Stimulated activated CD8-positive, alpha-beta memory T cell treated with anti-CD3 and anti-CD28 coated beads, Interleukin-15, amount 100 ng/mL, for 1 hour (primary cell): ENCODE measurements at regions not wholly inside any gene's neighbourhood (a gene's known extent, or its start where the extent isn't known, plus 50 kb on each side); places are given as distances from the start of the nearest gene placed in this dataset.
A peak's percentile ranks its signal among the peaks of the same experiment; 100 is the strongest.
"Not testable (repeated sequence)": the region's sequence is repeated elsewhere in the genome, so short reads cannot be mapped to it uniquely, and the experiment has no call there.

Experiments used
- DNase-seq: peaks from one replicate; pipeline ENCODE4 v3.0.0-alpha.2; 2020; ENCODE audit warnings: low read depth

- not testable (repeated sequence) for DNase-seq
These were observed 110.0 kb upstream of the NDUFV2 start for GRCh38 chr18:8992500-8992899.

- DNase-seq: no peak
These were observed 107.9 kb upstream of the NDUFV2 start for GRCh38 chr18:8994603-8995002.

DNA sequence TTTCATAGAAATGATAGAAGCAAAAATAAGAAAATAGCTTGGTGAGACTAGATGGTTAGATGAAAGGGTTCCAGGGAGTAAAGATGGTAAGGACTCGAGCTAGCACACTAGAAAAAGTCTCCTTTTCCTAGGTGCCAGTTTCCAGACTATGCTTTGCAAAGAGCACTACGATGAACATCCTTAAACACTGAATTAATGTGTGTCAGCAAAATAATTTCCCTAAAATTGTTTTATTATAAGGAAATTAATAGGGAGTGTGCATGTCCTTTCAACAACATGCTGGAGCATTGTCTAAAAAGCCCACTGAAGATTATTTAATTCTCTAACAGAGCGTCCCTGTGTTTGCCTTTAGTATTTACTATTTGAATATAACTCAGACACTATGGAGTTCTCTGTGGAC, 107.4 kb upstream of the NDUFV2 start:
- DNase-seq: no peak

GRCh38 chr18:8996771-8997432, 105.6 kb upstream of the NDUFV2 start:
- DNase-seq: no peak

DNA sequence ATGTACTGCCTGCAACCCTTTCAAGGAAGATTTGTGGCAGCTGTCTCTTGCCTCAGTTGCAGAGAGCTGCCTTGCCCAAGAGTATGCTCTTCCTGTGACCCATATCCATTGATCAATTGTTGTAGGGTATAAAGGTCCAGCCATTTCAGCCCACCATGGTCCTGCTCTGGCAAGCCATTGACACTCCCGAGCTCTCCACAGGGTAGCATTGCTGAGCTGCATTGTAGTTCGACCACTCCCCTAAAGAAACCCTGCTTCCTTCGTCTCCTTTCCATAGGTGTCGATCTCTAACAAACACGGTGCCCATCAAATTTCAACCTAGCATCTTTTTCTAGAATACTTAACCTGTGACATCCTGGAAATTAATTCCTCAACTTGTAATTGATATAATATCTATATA, 104.9 kb upstream of the NDUFV2 start:
- no peak for DNase-seq

DNA sequence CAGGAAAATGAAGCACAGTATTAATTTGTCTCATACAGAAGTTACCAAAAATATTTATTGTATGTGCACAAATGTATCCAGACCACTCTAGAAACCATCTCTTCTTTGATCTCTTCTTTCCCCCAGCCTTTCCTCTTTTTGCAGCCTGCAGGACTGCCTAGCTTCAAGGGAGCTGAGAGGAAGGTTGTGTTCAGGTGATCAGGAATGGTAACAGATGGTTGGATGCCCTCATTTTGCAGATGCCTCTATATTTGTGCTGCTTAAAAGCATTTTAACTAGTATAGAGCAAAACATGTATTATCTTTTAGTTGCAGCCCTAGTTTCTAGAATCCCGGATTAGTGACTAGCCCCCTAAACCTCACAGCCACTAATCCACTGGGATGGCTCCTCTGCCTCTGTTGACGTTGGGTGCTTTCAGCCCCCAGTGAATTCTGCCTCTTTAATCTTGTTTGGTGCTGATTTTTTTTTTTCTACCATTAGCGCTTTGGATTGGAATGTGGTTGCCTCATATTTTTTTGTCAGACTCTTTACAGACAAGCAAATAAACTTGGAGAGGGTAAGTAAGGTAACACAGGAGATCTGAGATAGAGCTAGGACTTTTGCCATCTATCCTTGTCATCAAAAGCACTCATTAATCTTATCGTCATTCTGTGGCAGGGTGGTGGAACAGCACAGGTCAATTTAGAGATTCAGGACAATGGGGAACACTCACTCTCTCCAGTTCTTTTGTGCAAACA, 103.8 kb upstream of the NDUFV2 start:
- DNase-seq: no peak

DNA sequence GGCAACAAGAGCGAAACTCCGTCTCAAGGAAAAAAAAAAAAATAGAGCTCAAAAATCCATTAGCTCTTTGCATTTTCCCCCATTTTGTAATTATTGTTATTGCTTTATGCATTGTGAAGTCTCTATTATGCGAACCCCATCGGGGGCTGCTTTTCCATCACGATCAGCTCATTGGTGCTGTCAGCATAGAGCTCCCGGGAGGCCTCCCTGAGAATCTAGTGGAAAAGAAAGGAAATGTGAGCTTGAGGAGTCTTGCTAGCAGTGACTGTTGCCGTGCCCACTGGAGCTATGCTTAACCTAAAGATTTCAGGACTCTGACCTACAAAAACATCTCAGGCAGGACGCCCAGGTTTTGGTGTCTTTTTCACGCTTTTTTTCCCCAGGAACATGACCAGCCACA, 102.6 kb upstream of the NDUFV2 start:
- DNase-seq: no peak

GRCh38 chr18:9000733-9001132, 101.8 kb upstream of the NDUFV2 start:
- no peak for DNase-seq

DNA sequence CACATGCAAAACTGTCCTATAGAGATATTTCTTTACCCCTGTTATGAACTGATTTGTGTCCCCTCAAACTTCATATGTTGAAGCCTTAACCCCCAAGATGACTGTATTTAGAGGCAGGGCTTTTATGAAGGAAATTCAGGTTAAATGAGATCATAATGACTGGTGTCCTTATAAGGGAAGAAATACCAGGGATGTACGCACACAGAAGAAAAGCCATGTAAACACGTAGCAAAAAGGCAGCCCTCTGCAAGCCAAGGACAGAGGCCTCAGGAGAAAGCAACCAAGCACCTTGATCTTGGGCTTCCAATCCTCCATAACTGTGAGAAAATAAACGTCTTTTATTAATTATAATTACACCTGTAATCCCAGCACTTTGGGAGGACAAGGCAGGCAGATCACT, 101.3 kb upstream of the NDUFV2 start:
- no peak for DNase-seq

- no peak for DNase-seq
These were observed 98.9 kb upstream of the NDUFV2 start for GRCh38 chr18:9003406-9004100.

GRCh38 chr18:9004308-9004707, 98.2 kb upstream of the NDUFV2 start:
- not testable (repeated sequence) for DNase-seq

- DNase-seq: not testable (repeated sequence)
These were observed 94.8 kb upstream of the NDUFV2 start for GRCh38 chr18:9007700-9008099.

DNA sequence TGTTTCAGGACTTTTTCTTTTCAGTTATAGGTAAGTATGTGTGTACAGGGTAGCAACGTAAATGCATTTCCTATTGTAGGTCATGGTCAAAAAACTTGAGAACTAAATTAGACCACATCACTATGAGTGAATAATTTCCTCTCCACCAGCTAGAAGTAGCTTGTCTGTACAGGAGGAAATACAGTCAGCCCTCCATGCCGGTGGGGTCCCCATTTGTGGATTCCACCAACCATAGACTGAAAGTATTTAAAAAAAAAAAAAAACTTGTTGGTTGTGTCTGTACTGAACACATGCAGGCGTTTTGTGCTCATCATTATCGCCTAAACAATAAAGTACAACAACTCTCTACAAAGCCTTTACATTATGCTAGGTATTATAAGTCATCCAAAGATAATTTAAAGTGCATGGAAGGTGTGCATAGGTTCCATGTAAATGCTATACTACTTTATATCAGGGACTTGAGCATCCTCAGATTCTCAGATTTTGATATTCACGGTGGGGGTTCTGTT, 94.2 kb upstream of the NDUFV2 start:
- DNase-seq: no peak

DNA sequence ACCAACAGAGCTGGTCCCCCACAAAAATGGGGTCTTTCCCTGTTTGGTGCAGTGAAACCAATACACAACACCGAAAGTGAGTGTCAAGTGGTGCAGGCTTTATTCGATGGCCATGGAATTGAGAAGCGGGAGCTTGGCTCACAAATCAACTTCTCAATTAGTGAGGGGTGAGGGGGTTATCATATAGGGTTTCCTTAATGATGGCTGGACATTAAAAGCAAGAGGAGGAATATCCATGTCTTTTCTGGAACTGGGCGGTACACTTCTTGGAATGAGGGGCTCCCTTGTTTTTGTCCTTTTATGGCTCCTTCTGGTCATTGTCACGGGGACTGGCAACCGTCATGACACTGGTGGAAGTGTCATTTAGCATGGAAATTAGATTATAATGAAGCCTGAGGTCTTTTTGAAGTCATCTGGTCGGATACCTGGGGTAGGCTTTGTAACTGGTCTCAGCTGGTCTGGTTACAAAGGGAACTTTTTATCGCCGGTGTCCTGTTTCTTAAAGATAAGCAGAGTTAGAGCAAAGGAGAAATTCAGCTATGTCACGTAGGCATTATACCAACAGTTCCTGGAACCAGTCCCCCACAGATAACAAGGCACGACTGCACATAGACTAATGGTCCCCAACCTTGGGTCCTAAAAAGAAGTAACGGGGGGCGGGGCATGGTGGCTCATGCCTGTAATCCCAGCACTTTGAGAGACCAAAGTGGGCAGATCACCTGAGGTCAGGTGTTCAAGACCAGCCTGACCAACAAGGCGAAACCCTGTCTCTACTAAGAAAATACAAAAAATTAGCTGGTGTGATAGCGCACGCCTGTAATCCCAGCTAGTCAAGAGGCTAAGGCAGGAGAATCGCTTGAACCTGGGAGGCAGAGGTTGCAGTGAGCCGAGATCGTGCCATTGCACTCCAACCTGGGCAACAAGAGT, 93.5 kb upstream of the NDUFV2 start:
- no peak for DNase-seq

GRCh38 chr18:9009703-9010488, 92.6 kb upstream of the NDUFV2 start:
- no peak for DNase-seq

DNA sequence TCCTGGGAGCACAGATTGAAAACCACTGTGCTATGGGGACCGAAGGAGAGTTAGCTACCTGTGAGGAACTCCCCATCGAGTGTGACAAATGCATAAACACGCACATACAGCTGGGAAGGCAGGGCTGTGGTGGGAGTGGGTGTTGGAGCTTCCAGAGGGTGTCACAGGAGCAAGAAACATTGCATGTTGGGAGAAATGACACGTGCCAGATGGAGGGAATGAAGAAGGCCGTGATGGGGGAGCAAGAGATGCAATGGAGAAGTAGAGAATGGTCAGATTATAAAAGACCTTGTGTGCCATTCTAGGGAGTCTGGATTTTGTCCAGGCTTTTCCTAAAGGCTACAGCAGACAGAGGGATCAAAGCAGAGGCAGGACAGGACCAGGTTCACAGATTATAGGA, 91.1 kb upstream of the NDUFV2 start:
- DNase-seq: no peak

DNA sequence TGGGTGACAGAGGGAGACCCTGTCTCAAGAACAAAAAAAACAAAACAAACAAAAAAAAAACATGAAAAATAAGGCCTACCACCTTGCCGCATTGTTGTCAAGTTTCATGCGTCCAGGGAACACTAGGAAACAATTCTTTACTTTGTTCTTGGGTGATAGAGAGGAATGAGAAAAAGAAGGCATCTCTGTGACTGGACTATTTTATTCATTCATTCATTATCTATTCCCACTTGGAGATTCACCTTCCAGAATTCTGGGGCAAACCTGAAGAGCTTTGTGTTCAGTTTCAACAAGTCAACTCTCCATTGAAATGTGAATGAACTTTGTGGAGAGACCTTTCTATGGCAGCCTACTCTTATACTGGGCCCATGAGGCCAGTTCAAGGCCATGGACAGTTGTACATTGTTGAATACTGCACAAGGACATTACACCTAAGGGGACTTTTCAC, 88.5 kb upstream of the NDUFV2 start:
- DNase-seq: no peak

GRCh38 chr18:9015689-9016088, 86.8 kb upstream of the NDUFV2 start:
- no peak for DNase-seq

DNA sequence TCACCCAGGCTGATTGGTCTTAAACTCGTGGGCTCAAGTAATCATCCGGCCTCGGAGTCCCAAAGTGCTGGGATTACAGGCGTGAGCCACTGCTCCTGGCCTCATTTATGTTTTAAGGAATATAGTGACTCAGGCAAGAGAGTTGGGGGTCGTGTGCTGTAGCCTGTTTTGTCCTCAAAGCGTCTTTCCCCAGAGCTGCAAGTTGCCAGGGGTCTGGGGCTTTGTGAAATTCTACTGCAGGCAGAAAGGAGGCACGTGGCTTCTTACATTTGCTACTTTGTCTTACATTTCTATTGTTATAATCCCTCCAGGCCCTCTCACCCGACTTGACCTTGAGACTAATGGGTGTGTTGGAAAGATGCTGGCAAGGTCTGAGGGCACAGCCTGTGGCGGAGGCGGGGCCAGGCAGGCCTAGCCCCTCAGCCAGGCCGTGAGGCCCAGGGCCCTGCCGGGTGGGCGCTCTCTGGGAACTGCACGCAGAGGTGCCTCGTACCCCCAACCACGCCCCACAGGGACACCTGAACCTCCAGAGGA, 85.8 kb upstream of the NDUFV2 start:
- DNase-seq: no peak

- DNase-seq: peak; percentile 38
These were observed 85.2 kb upstream of the NDUFV2 start for GRCh38 chr18:9017167-9017904.
